Endodermal cell (in vitro differentiated cells): ENCODE measurements at regions not wholly inside any gene's neighbourhood (a gene's known extent, or its start where the extent isn't known, plus 50 kb on each side); places are given as distances from the start of the nearest gene placed in this dataset.

Experiments
- DNase-seq: peaks from one replicate; pipeline ENCODE4 v3.0.0-alpha.2; 2017
- H3K27ac ChIP-seq: 2 replicates; pipeline ENCODE4 v1.5.1; 2013; ENCODE audit warnings: mild to moderate bottlenecking, low read depth, low read length, moderate library complexity
- H3K27me3 ChIP-seq: 2 replicates; pipeline ENCODE4 v1.6.1; 2013; ENCODE audit warnings: mild to moderate bottlenecking, low read length, moderate library complexity; ENCODE audit not compliant: insufficient read depth, control insufficient read depth, poor library complexity, severe bottlenecking
- H3K36me3 ChIP-seq: 2 replicates; pipeline ENCODE4 v1.7.0; 2013; ENCODE audit warnings: mild to moderate bottlenecking, low read length, moderate library complexity; ENCODE audit not compliant: control insufficient read depth, insufficient read depth
- H3K4me1 ChIP-seq: one replicate; pipeline ENCODE4 v1.7.0; 2013; ENCODE audit warnings: low read length; ENCODE audit not compliant: control insufficient read depth, insufficient read depth
- H3K4me3 ChIP-seq: 2 replicates; pipeline ENCODE4 v1.5.1; 2013; ENCODE audit warnings: mild to moderate bottlenecking, low read length, moderate library complexity
- H3K9ac ChIP-seq: 2 replicates; pipeline ENCODE4 v1.6.1; 2013; ENCODE audit warnings: mild to moderate bottlenecking, low read length, moderate library complexity; ENCODE audit not compliant: poor library complexity, severe bottlenecking; ENCODE audit errors: extremely low read depth
- H3K9me3 ChIP-seq: 2 replicates; pipeline ENCODE4 v1.6.1; 2013; ENCODE audit warnings: mild to moderate bottlenecking, low read length, moderate library complexity; ENCODE audit not compliant: control insufficient read depth
- H3K27ac Mint-ChIP-seq: 2 replicates; pipeline ENCODE4 v1.8.0; 2020; ENCODE audit warnings: mixed read lengths
- H3K27me3 Mint-ChIP-seq: 2 replicates; pipeline ENCODE4 v1.8.0; 2021; ENCODE audit warnings: mild to moderate bottlenecking, mixed read lengths; ENCODE audit not compliant: insufficient read depth
- H3K36me3 Mint-ChIP-seq: 2 replicates; pipeline ENCODE4 v1.8.0; 2020; ENCODE audit warnings: low read depth, mixed read lengths
- H3K4me1 Mint-ChIP-seq: 2 replicates; pipeline ENCODE4 v1.8.0; 2020; ENCODE audit warnings: mixed read lengths
- H3K4me3 Mint-ChIP-seq: 2 replicates; pipeline ENCODE4 v1.8.0; 2020; ENCODE audit warnings: mild to moderate bottlenecking, moderate library complexity, mixed read lengths
- H3K9me3 Mint-ChIP-seq: 2 replicates; pipeline ENCODE4 v1.8.0; 2020; ENCODE audit warnings: mild to moderate bottlenecking, mixed read lengths
- whole genome bisulfite sequencing, 2 experiments: methylation state at CpG; one replicate each; pipeline versions ENCODE4 v1.1.5 to v1.1.7; 2013; ENCODE audit warnings: missing lambda C conversion rate in 2 of 2, mixed read lengths in 1 of 2; ENCODE audit not compliant: insufficient coverage in 1 of 2, insufficient read length in 1 of 2; 5-methylcytosine and 5-hydroxymethylcytosine counted together
- TF ChIP-seq, protein P1 (sequence below): fragments of 200-600 bp; sonication (generic); conservative IDR thresholded peaks from 2 replicates; pipeline ENCODE4 v1.5.0; 2021; ENCODE audit warnings: antibody characterized with exemption, mild to moderate bottlenecking

DNA sequence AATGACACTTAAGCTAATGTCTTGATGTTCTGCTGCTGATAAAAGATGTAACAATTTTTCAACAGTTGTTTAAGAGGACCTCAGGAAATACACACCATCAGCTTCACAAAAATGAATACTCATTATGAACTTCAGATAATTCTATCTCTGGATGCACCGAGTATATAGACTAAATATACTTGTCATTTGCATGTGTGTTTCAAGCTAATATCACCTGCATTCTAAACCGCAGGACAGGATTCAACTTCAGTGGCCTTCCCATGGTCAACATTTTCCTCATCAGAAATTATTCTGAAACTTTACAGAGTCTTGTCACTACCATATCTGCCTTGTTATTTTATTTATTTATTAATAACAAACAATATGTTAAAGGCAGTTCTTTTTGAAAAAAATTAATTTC, 717.0 kb upstream of the CCDC179 start:
- WGBS, 2 experiments, result 100% methylated on average over 1 to 2 of the region's 2 CpGs
- H3K27me3 Mint-ChIP-seq, result no peaks in the 10 kb centered on the region
- no peak overlapping the region for H3K27ac ChIP-seq

GRCh38 chr11:23585416-23586104, 725.3 kb upstream of the CCDC179 start:
- H3K27ac ChIP-seq, result no peak overlapping the region
- no peaks in the 10 kb centered on the region for H3K27me3 Mint-ChIP-seq
- no peaks in the 10 kb centered on the region for H3K4me1 Mint-ChIP-seq
- no peaks in the 10 kb centered on the region for H3K4me1 ChIP-seq
- no peak overlapping the region for H3K4me3 Mint-ChIP-seq
- H3K9me3 Mint-ChIP-seq, result peaks cover 11% of the 10 kb centered on the region
- TF ChIP-seq, protein P1, sequence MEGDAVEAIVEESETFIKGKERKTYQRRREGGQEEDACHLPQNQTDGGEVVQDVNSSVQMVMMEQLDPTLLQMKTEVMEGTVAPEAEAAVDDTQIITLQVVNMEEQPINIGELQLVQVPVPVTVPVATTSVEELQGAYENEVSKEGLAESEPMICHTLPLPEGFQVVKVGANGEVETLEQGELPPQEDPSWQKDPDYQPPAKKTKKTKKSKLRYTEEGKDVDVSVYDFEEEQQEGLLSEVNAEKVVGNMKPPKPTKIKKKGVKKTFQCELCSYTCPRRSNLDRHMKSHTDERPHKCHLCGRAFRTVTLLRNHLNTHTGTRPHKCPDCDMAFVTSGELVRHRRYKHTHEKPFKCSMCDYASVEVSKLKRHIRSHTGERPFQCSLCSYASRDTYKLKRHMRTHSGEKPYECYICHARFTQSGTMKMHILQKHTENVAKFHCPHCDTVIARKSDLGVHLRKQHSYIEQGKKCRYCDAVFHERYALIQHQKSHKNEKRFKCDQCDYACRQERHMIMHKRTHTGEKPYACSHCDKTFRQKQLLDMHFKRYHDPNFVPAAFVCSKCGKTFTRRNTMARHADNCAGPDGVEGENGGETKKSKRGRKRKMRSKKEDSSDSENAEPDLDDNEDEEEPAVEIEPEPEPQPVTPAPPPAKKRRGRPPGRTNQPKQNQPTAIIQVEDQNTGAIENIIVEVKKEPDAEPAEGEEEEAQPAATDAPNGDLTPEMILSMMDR, result no peak
- H3K36me3 Mint-ChIP-seq, result no peaks in the 10 kb centered on the region
- H3K27me3 ChIP-seq, result no peaks in the 10 kb centered on the region
- no peak overlapping the region for H3K9ac ChIP-seq
- H3K36me3 ChIP-seq, result no peaks in the 10 kb centered on the region
- peaks cover 9% of the 10 kb centered on the region for H3K9me3 ChIP-seq
- H3K27ac Mint-ChIP-seq, result no peak overlapping the region
- no peak overlapping the region for H3K4me3 ChIP-seq
- DNase-seq, result no peak
- 100% methylated on average over 2 of the region's 2 CpGs; no CpG with 5 or more reads in 1 of the 2 experiments for WGBS, 2 experiments

More for the DNA sequence above, 717.0 kb upstream of the CCDC179 start:
- H3K4me3 ChIP-seq, result no peak overlapping the region
- no peaks in the 10 kb centered on the region for H3K9me3 ChIP-seq
- Mint-ChIP-seq H3K4me3 (no peak overlapping the region), H3K9me3 (no peaks in the 10 kb centered on the region), H3K36me3 (no peaks in the 10 kb centered on the region), H3K4me1 (peaks cover 4% of the 10 kb centered on the region), H3K27ac (no peak overlapping the region)
- H3K27me3 ChIP-seq, result no peaks in the 10 kb centered on the region
- TF ChIP-seq, protein P1, result no peak
- H3K36me3 ChIP-seq, result no peaks in the 10 kb centered on the region
- H3K4me1 ChIP-seq, result no peaks in the 10 kb centered on the region
- no peak for DNase-seq
- no peak overlapping the region for H3K9ac ChIP-seq

DNA sequence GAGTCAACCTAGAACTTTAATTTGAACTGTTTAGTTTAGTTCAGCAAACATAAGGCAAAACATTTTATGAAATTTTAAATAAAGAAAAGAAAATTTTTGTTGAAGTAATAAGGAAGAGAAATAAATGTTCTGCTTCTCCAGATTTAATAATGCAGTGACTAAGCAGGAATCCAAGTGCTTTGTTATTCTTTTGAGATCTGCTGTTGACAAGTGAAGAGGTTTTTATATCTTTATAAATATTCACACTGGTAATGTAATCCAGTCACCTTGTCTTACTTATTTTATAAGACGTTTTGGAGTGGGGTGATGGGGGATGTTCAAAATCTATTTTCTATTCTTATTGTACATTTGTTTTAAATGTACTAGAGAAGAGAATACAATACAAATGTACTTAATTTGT, 725.9 kb upstream of the CCDC179 start:
- TF ChIP-seq, protein P1, result no peak
- Mint-ChIP-seq H3K36me3 (no peaks in the 10 kb centered on the region), H3K9me3 (peaks cover 11% of the 10 kb centered on the region), H3K27ac (no peak overlapping the region), H3K4me3 (no peak overlapping the region), H3K4me1 (no peaks in the 10 kb centered on the region), H3K27me3 (no peaks in the 10 kb centered on the region)
- Histone ChIP-seq H3K4me1 (no peaks in the 10 kb centered on the region), H3K27ac (no peak overlapping the region), H3K4me3 (no peak overlapping the region), H3K9me3 (peaks cover 9% of the 10 kb centered on the region), H3K9ac (no peak overlapping the region), H3K36me3 (no peaks in the 10 kb centered on the region), H3K27me3 (no peaks in the 10 kb centered on the region)
- DNase-seq, result no peak
- WGBS, 2 experiments, result no CpG with 5 or more reads among the region's 1 CpG
